SK-N-SH (cell line): ENCODE measurements at regions not wholly inside any gene's neighbourhood (a gene's known extent, or its start where the extent isn't known, plus 50 kb on each side); places are given as distances from the start of the nearest gene placed in this dataset.

ENCODE experiments used
- CHD2 ChIP-seq: fragments of 150-350 bp; IDR thresholded peaks from 2 replicates; pipeline ENCODE4 v1.6.1; 2018; ENCODE audit warnings: low read length; ENCODE audit not compliant: partially characterized antibody
- MXI1 ChIP-seq: IDR thresholded peaks from 2 replicates; pipeline ENCODE4 v1.6.1; 2012; ENCODE audit warnings: mild to moderate bottlenecking, low read depth, low read length, improper control_type of control experiment
- POLR2AphosphoS5 ChIP-seq: IDR thresholded peaks from 2 replicates; pipeline ENCODE4 v1.6.1; 2012; ENCODE audit warnings: low read depth, low read length
- RAD21 ChIP-seq: IDR thresholded peaks from 2 replicates; pipeline ENCODE4 v1.6.1; 2012; ENCODE audit warnings: mild to moderate bottlenecking, low read length
- RFX5 ChIP-seq: IDR thresholded peaks from 2 replicates; pipeline ENCODE4 v1.6.1; 2012; ENCODE audit warnings: mild to moderate bottlenecking, improper control_type of control experiment, low read length
- RXRA ChIP-seq: IDR thresholded peaks from 2 replicates; pipeline ENCODE4 v1.4.0; 2012; ENCODE audit warnings: low read depth, mild to moderate bottlenecking, borderline replicate concordance
- SIN3A ChIP-seq: IDR thresholded peaks from 2 replicates; pipeline ENCODE4 v1.6.1; 2012; ENCODE audit warnings: low read depth, mild to moderate bottlenecking, low read length, moderate library complexity, borderline replicate concordance
- SMC3 ChIP-seq: IDR thresholded peaks from 2 replicates; pipeline ENCODE4 v1.6.1; 2012; ENCODE audit warnings: low read depth, low read length, improper control_type of control experiment
- TAF1 ChIP-seq: IDR thresholded peaks from 2 replicates; pipeline ENCODE4 v1.6.1; 2012; ENCODE audit warnings: low read depth, mild to moderate bottlenecking, low read length, moderate library complexity, borderline replicate concordance
- YY1 ChIP-seq: IDR thresholded peaks from 2 replicates; pipeline ENCODE4 v1.4.0; 2012; ENCODE audit warnings: low read depth, mild to moderate bottlenecking
- TF ChIP-seq, protein P1 (sequence below): fragments of 200-600 bp; sonication (generic); IDR thresholded peaks from 2 replicates; pipeline ENCODE4 v1.6.1; 2017; ENCODE audit warnings: antibody characterized with exemption, mild to moderate bottlenecking, moderate library complexity
- TF ChIP-seq, protein P2 (sequence below): IDR thresholded peaks from 2 replicates; pipeline ENCODE4 v1.4.0; 2012; ENCODE audit warnings: low read depth, borderline replicate concordance

DNA sequence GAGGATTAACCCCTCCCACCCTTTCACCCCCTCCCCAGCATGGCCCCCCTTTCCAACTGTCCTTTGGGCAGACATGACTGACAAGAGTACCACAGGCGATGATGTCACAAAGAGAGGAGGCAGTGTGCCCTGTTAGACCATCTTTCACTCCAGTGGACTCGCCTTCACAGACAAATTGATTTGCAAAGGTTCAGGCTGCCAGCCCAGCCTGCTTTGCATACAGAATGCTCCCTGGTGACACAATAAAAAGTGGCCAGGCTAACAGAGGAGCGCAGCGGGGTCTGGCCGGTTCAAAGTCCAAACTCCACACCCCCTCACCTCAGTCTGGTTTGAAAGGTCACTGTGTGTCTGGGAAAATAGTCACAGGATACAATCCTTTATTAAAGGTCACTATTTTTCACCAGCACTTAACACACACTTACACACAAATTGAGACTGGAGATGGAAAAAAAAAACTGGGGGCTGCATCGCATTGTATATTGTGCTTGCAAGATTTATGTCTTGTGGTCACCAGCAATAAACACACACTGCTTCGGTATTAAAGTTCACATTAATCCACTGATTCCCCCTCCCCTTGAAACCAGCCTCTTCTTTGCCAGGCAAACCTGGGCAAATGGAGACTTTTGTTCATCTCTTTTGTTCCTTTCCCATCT is 236.9 kb downstream of the BCL11A start:
- TF ChIP-seq TAF1 = no peak
- TF ChIP-seq, protein P1, sequence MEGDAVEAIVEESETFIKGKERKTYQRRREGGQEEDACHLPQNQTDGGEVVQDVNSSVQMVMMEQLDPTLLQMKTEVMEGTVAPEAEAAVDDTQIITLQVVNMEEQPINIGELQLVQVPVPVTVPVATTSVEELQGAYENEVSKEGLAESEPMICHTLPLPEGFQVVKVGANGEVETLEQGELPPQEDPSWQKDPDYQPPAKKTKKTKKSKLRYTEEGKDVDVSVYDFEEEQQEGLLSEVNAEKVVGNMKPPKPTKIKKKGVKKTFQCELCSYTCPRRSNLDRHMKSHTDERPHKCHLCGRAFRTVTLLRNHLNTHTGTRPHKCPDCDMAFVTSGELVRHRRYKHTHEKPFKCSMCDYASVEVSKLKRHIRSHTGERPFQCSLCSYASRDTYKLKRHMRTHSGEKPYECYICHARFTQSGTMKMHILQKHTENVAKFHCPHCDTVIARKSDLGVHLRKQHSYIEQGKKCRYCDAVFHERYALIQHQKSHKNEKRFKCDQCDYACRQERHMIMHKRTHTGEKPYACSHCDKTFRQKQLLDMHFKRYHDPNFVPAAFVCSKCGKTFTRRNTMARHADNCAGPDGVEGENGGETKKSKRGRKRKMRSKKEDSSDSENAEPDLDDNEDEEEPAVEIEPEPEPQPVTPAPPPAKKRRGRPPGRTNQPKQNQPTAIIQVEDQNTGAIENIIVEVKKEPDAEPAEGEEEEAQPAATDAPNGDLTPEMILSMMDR = no peak
- TF ChIP-seq POLR2AphosphoS5 = no peak
- no peak for TF ChIP-seq MXI1
- no peak for TF ChIP-seq RXRA
- no peak for TF ChIP-seq SIN3A
- TF ChIP-seq CHD2 = no peak
- no peak for TF ChIP-seq RAD21
- TF ChIP-seq, protein P2, sequence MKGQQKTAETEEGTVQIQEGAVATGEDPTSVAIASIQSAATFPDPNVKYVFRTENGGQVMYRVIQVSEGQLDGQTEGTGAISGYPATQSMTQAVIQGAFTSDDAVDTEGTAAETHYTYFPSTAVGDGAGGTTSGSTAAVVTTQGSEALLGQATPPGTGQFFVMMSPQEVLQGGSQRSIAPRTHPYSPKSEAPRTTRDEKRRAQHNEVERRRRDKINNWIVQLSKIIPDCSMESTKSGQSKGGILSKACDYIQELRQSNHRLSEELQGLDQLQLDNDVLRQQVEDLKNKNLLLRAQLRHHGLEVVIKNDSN = no peak
- TF ChIP-seq YY1 = no peak
- no peak for TF ChIP-seq RFX5
- TF ChIP-seq SMC3 = no peak
